HUES48 (cell line): ENCODE measurements at regions not wholly inside any gene's neighbourhood (a gene's known extent, or its start where the extent isn't known, plus 50 kb on each side); places are given as distances from the start of the nearest gene placed in this dataset.
A peak's percentile ranks its signal among the peaks of the same experiment; 100 is the strongest.

ENCODE experiments used
- H3K27ac ChIP-seq: one replicate; pipeline ENCODE4 v1.7.0; 2013; ENCODE audit warnings: low read depth, low read length, inconsistent platforms
- H3K27me3 ChIP-seq: 2 replicates; pipeline ENCODE4 v1.6.1; 2013; ENCODE audit warnings: mild to moderate bottlenecking, low read length; ENCODE audit not compliant: control insufficient read depth, insufficient read depth
- H3K36me3 ChIP-seq: 2 replicates; pipeline ENCODE4 v1.6.1; 2013; ENCODE audit warnings: low read length; ENCODE audit not compliant: control insufficient read depth, insufficient read depth
- H3K4me1 ChIP-seq: 2 replicates; pipeline ENCODE4 v1.6.1; 2013; ENCODE audit warnings: mild to moderate bottlenecking, low read length; ENCODE audit not compliant: control insufficient read depth, insufficient read depth
- H3K4me3 ChIP-seq: 2 replicates; pipeline ENCODE4 v1.5.1; 2013; ENCODE audit warnings: mild to moderate bottlenecking, low read depth, low read length
- H3K9ac ChIP-seq: 2 replicates; pipeline ENCODE4 v1.6.1; 2013; ENCODE audit warnings: mild to moderate bottlenecking, low read depth, low read length, moderate library complexity
- H3K9me3 ChIP-seq: 2 replicates; pipeline ENCODE4 v1.6.1; 2013; ENCODE audit warnings: low read length; ENCODE audit not compliant: control insufficient read depth, insufficient read depth

DNA sequence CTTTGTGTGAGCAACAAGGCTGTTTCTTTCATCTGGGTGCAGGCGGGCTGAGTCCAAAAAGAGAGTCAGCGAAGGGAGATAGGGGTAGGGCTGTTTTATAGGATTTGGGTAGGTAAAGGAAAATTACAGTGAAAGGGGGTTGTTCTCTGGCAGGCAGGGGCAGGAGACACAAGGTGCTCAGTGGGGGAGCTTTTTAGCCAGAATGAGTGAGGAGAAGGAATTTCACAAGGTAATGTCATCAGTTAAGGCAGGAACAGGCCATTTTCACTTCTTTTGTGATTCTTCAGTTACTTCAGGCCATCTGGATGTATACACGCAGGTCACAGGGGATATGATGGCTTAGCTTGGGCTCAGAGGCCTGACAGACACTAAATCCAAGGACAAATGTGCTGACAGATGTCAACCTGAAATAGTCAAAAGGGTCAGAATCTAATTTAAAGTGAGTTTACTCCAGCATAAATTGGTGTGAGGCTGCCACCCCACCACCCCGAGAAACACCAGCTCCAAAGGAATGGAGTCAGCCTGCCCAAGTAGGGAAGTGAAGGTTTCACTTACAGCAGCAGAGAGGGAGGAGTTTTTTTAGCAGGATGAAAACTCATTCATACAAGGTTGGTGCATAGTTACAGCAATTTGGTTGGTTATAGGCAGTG is 560.0 kb upstream of the CDH4 start:
- H3K9me3 ChIP-seq: no peaks in the 10 kb centered on the region
- no peak overlapping the region for H3K4me3 ChIP-seq
- H3K27ac ChIP-seq: peak overlapping the region; percentile 98
- no peaks in the 10 kb centered on the region for H3K27me3 ChIP-seq
- no peak overlapping the region for H3K9ac ChIP-seq
- H3K36me3 ChIP-seq: no peaks in the 10 kb centered on the region
- peaks cover 39% of the 10 kb centered on the region for H3K4me1 ChIP-seq

DNA sequence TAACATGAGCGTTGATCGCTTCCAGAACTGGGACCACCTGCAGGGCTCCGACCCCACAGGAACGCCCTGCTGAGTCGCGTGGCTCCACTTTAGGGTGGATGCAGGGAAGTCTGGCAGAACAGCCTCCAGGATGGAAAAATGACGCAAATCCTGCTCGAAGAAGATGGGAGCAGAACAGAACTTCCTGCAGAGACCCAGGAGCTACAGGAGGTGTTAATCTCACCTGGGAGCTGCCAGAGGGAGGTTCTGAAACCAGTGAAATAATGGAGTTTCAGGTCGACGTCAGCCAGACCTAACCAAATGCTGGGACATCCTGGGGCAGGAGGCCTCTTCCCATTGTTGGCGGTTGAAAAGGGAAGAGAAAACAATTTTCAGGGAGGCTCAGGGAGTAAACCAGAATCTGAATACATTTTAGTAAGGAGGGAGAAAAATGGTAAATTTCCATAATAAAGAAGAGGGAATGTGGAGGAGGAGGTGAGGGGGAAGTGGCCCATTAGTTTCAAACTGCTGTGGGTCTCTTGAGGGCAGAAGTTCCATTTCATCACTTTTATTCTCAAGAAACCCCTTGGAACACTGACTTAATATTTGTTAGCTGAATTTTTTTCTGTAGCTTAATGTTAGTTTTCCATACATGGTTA is 558.4 kb upstream of the CDH4 start:
- Histone ChIP-seq H3K9me3 (no peaks in the 10 kb centered on the region), H3K27ac (peak overlapping the region; percentile 98), H3K36me3 (no peaks in the 10 kb centered on the region), H3K4me3 (0 out of 2 replicates have a peak overlapping the region, but pooled peaks have one; percentile 11), H3K9ac (peak overlapping the region; percentile 42), H3K27me3 (no peaks in the 10 kb centered on the region), H3K4me1 (peaks cover 39% of the 10 kb centered on the region)

DNA sequence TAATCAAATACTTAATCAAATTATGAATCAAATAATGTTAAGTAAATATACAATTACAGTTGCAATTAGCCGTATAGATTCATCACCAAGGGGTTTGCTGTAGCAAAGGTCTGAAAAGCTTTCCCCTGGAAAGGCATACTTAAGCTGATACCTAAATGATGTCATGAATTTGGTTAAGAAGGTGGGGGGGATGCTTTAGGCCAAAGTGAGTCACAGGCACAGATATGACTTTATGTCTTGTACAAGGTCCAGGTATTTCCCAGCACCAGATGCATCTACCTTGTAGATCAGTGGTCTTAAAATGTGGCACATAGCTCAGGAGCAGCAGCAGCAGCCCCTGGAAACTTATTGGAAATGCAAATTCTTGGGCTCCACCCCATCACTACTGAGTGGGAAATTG is 557.3 kb upstream of the CDH4 start:
- Histone ChIP-seq H3K4me1 (peaks cover 39% of the 10 kb centered on the region), H3K9ac (no peak overlapping the region), H3K4me3 (no peak overlapping the region), H3K36me3 (no peaks in the 10 kb centered on the region), H3K9me3 (no peaks in the 10 kb centered on the region), H3K27me3 (no peaks in the 10 kb centered on the region), H3K27ac (peak overlapping the region; percentile 98)

DNA sequence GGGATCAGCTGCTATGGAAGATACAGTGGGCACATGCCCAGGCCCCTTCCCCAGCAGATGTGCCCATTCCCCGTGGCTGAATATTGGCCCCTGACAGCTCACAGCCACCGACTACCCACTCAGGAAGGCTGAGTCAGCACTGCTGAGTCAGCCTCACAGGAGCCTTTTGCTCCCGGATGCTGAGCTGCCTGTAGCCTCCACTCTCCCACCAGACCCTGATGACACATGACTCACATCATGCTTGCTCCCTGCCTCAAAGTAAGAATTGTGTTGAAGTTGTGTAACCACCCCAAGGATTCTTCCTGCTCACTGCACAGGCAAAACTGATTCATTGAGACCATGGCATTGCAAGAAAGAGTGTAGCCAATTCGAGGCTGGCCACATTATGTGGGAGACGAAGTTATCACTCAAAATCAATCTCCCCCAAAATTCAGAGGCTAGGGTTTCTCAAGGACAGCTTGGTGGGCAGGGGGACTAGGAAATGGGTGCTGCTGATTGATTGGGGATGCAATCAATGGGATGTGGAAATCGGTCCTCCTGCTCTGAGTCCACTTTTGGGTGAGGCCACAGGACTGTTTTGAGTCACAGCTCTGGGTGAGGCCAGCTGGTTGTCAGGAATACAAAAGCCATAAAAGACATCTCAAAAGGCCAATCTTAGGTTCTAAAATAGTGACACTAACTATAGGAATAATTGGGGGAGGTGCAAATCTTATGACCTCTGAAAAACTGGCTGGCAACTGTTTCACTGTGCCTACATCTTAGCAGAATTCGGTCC is 556.6 kb upstream of the CDH4 start:
- Histone ChIP-seq H3K4me3 (no peak overlapping the region), H3K27ac (no peak overlapping the region), H3K4me1 (peaks cover 39% of the 10 kb centered on the region), H3K9me3 (no peaks in the 10 kb centered on the region), H3K27me3 (no peaks in the 10 kb centered on the region), H3K36me3 (no peaks in the 10 kb centered on the region), H3K9ac (no peak overlapping the region)

DNA sequence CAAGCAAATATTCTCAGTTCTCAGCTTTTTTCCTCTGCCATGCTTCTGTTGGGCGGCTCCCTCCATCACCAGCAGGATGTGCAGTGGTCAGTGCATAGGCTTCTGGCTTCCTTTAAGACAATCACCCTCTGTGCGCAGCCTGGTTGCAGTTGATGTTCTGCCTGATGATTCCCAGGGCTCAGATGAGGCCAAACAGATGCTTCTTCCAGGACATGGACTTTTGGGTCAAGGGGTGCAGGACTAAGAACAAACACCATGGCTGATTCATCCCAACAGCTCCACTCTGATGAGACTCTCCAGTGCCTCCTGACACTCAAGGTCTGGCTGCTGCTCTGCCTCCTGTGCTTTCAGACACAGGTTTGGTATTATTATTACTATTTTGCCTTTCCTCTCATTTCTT is 554.8 kb upstream of the CDH4 start:
- Histone ChIP-seq H3K27ac (no peak overlapping the region), H3K36me3 (no peaks in the 10 kb centered on the region), H3K4me3 (no peak overlapping the region), H3K27me3 (no peaks in the 10 kb centered on the region), H3K4me1 (peaks cover 26% of the 10 kb centered on the region), H3K9ac (no peak overlapping the region), H3K9me3 (no peaks in the 10 kb centered on the region)

DNA sequence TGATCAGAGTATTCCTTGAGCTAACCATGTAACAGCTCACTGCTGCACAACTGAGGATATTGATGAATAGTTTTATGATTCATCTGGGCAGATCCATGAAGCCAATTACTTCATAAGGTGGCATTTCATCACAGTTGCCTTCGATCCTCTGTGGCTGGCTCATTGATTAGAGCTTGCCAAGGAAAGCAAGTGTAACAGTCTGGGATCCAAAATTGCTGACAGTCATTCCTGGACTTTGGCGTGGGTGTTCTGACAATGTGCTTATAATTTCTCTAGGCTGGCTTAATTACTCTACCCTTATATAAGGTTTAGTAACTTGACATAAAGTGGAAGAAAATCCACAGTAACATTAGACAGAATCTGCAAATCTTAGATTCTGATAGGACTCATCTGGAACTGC is 551.3 kb upstream of the CDH4 start:
- no peak overlapping the region for H3K9ac ChIP-seq
- H3K4me3 ChIP-seq: no peak overlapping the region
- no peaks in the 10 kb centered on the region for H3K36me3 ChIP-seq
- no peaks in the 10 kb centered on the region for H3K9me3 ChIP-seq
- H3K27me3 ChIP-seq: no peaks in the 10 kb centered on the region
- H3K4me1 ChIP-seq: no peaks in the 10 kb centered on the region
- no peak overlapping the region for H3K27ac ChIP-seq

DNA sequence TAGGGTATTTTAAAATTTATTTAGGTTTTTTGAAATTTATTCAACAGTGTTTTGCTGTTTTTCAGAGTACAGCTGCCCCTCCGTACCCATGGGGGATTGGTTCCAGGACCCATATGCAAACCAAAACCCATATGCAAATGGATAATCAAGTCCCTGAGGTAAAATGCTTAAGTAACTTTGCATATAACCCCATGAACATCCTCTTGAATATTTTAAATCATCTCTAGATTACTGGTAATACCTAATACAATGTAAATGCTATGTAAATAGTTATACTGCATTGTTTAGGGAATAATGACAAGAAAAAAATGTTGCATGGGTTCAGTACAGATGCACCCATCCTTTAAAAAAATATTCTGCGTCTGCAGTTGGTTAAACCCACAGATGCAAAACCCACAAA is 547.9 kb upstream of the CDH4 start:
- no peaks in the 10 kb centered on the region for H3K27me3 ChIP-seq
- no peak overlapping the region for H3K27ac ChIP-seq
- H3K36me3 ChIP-seq: no peaks in the 10 kb centered on the region
- H3K4me1 ChIP-seq: no peaks in the 10 kb centered on the region
- H3K9me3 ChIP-seq: no peaks in the 10 kb centered on the region; the same call in 1 of the 2 replicates
- H3K9ac ChIP-seq: no peak overlapping the region
- H3K4me3 ChIP-seq: no peak overlapping the region

DNA sequence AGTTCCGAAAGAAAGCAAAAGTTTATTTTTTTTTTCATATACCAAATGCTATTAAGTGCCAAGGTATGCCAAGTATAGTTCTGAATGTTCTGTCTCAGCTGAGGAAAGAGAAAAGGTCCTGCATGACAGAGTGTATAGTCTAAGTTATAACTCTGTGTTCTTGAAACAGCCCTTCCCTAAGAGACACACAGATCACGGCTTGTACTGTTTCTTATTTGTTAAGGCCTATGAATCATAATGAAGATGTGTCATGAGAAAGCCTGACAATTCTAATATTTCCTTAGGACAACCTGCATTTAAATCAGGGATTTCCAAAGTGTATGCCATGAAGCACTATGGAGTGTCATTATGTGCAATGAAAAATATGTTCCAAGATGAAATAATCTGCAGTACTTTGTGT is 538.7 kb upstream of the CDH4 start:
- Histone ChIP-seq H3K27ac (no peak overlapping the region), H3K4me1 (0 out of 2 replicates have a peak, but pooled peaks cover 3% of the 10 kb centered on the region)

DNA sequence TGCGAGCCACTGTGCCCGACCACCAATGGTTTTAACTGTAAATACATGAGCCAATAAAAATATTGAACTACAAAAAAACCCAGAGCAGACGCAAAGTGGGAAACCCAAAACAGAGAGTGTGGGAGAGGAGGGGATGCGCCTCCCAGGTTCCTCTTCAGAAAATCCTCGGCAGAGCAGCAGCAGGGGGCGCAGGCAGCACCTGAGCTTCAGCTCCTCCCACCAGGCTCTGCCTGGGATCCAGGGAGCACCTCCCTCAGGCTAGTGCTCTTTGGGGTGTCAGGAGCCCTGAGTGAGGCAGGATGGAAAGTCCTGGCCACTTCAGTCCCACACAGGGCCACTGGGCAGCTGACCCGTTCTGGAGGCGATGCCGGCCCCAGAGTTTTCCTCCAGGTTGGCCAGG is 536.9 kb upstream of the CDH4 start:
- Histone ChIP-seq H3K27ac (no peak overlapping the region), H3K27me3 (no peaks in the 10 kb centered on the region), H3K4me1 (0 out of 2 replicates have a peak, but pooled peaks cover 3% of the 10 kb centered on the region), H3K9me3 (no peaks in the 10 kb centered on the region), H3K9ac (no peak overlapping the region), H3K36me3 (no peaks in the 10 kb centered on the region), H3K4me3 (no peak overlapping the region)

More for the DNA sequence above, 538.7 kb upstream of the CDH4 start:
- Histone ChIP-seq H3K36me3 (no peaks in the 10 kb centered on the region), H3K9ac (no peak overlapping the region), H3K9me3 (no peaks in the 10 kb centered on the region), H3K4me3 (no peak overlapping the region), H3K27me3 (no peaks in the 10 kb centered on the region)

DNA sequence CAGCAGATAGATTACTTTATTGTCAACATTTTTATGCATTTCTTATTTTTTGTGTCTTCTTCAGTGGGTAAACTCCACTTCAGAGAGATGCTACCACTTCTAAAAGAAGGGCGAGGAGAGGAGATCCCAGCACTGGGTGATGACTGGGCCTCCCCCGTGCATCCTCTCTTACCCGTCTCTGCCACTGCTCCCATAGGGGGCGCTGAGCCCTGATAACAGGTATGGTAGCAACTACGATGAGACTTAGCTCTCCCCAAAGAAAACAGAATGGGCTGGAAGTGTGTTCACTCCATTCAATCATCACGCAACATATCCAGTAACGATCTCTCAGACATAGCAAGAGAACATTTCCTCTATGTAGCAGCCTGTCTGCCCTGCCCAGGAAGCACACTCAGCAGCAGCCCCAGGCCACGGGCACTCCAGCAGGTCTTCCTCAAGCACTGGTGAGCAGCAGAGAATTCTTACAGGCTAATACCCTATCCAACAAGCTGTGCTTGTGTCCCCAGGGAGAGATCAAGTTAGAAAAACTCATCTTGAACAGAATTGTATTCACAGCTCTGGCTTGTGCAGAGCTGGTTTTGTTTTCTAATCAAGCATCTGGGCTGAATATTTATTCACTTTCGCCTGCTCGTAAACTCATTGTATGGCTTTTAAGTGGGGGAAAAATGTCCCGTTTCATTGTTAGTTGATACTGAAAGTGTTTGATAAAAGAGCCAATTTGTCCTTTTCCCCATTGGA is 533.1 kb upstream of the CDH4 start:
- Histone ChIP-seq H3K9ac (no peak overlapping the region), H3K9me3 (no peaks in the 10 kb centered on the region), H3K27ac (no peak overlapping the region), H3K4me1 (0 out of 2 replicates have a peak, but pooled peaks cover 3% of the 10 kb centered on the region), H3K4me3 (no peak overlapping the region), H3K36me3 (no peaks in the 10 kb centered on the region), H3K27me3 (no peaks in the 10 kb centered on the region)
